Ascending aorta (tissue), 2 donors: ENCODE measurements at regions not wholly inside any gene's neighbourhood (a gene's known extent, or its start where the extent isn't known, plus 50 kb on each side); places are given as distances from the start of the nearest gene placed in this dataset.

Experiments
- DNase-seq, 2 donors: peaks; one replicate each; pipeline ENCODE4 v3.0.0-alpha.2; 2019; ENCODE audit warnings: low spot score in 2 of 2
- H3K27ac ChIP-seq, 2 donors: fragments of 200-600 bp; sonication (generic); one replicate each; pipeline ENCODE4 v1.5.1; 2016 to 2017; ENCODE audit warnings: mild to moderate bottlenecking in 1 of 2
- H3K27me3 ChIP-seq: fragments of 200-600 bp; sonication (generic); one replicate; pipeline ENCODE4 v1.5.1; 2017
- H3K36me3 ChIP-seq, 2 donors: fragments of 200-600 bp; sonication (generic); one replicate each; pipeline ENCODE4 v1.5.1; 2016
- H3K4me1 ChIP-seq, 2 donors: fragments of 200-600 bp; sonication (generic); one replicate each; pipeline ENCODE4 v1.5.1; 2016 to 2017; ENCODE audit warnings: mild to moderate bottlenecking in 1 of 2
- H3K4me3 ChIP-seq, 2 donors: fragments of 200-600 bp; sonication (generic); one replicate each; pipeline ENCODE4 v1.5.1; 2016 to 2017; ENCODE audit warnings: mild to moderate bottlenecking in 1 of 2
- H3K9me3 ChIP-seq, 2 donors: fragments of 200-600 bp; sonication (generic); one replicate each; pipeline ENCODE4 v1.5.1; 2016
- intact Hi-C: fragments of 100-400 bp; cut with DNase I; formaldehyde crosslinking; loops from one replicate; pipeline ENCODE4 v1.15.1; 2023
- TF ChIP-seq, protein P1 (sequence below), 3 experiments: fragments of 200-600 bp in 2 of 3; fragments of 450-650 bp in 1 of 3; sonication (generic) in 2 of 3; IDR thresholded peaks; one replicate each; pipeline ENCODE4 v1.5.1; 2016 to 2019; ENCODE audit warnings: antibody characterized with exemption in 3 of 3, mild to moderate bottlenecking in 1 of 3, moderate library complexity in 1 of 3

DNA sequence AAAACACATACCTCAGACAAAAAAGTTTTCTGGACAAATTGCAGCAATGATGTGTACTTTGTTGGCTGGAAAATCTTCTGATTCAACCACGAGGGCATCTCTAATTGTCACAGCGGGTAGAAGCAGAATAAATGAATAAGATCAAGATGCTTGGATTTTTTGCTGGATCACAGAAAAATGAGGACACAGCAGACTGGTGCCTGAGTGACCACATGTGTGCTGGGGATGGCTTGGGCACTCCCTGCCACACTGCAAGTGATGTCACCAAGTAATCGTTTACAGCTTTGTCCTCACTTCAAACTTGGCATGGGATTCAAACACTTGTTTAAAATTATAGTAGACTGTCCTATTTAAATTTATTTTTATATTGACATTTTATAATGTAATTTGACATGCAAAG, 557.0 kb downstream of the SPRY1 start:
- no peaks in the 10 kb centered on the region for H3K27me3 ChIP-seq
- H3K36me3 ChIP-seq: no peaks in the 10 kb centered on the region
- intact Hi-C loops: no loop called here
- H3K4me3 ChIP-seq: no peak overlapping the region
- DNase-seq: no peak
- no peaks in the 10 kb centered on the region for H3K4me1 ChIP-seq
- H3K9me3 ChIP-seq: no peaks in the 10 kb centered on the region
- H3K27ac ChIP-seq: no peak overlapping the region
- TF ChIP-seq, protein P1, sequence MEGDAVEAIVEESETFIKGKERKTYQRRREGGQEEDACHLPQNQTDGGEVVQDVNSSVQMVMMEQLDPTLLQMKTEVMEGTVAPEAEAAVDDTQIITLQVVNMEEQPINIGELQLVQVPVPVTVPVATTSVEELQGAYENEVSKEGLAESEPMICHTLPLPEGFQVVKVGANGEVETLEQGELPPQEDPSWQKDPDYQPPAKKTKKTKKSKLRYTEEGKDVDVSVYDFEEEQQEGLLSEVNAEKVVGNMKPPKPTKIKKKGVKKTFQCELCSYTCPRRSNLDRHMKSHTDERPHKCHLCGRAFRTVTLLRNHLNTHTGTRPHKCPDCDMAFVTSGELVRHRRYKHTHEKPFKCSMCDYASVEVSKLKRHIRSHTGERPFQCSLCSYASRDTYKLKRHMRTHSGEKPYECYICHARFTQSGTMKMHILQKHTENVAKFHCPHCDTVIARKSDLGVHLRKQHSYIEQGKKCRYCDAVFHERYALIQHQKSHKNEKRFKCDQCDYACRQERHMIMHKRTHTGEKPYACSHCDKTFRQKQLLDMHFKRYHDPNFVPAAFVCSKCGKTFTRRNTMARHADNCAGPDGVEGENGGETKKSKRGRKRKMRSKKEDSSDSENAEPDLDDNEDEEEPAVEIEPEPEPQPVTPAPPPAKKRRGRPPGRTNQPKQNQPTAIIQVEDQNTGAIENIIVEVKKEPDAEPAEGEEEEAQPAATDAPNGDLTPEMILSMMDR (IDR thresholded peaks at IDR 0.05): no peak

DNA sequence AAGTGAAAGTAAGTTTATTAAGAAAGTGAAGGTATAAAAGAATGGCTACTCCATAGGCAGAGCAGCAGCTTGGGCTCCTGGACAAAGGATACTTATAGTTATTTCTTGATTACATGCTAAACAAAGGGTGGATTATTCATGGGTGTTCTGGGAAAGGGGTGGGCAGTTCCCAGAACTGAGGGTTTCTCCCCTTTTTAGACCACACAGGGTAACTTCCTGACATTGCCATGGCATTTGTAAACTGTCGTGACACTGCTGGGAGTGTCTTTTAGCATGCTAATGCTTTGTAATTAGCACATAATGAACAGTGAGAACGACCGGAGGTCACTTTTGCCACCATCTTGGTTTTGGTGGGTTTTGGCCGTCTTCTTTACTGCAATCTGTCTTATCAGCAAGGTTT, 557.6 kb downstream of the SPRY1 start:
- no peak for DNase-seq
- TF ChIP-seq, protein P1 (IDR thresholded peaks at IDR 0.05): no peak
- no peaks in the 10 kb centered on the region for H3K4me1 ChIP-seq
- no peak overlapping the region for H3K27ac ChIP-seq
- no peaks in the 10 kb centered on the region for H3K27me3 ChIP-seq
- no peaks in the 10 kb centered on the region for H3K9me3 ChIP-seq
- intact Hi-C loops: no loop called here
- H3K4me3 ChIP-seq: no peak overlapping the region
- H3K36me3 ChIP-seq: no peaks in the 10 kb centered on the region

DNA sequence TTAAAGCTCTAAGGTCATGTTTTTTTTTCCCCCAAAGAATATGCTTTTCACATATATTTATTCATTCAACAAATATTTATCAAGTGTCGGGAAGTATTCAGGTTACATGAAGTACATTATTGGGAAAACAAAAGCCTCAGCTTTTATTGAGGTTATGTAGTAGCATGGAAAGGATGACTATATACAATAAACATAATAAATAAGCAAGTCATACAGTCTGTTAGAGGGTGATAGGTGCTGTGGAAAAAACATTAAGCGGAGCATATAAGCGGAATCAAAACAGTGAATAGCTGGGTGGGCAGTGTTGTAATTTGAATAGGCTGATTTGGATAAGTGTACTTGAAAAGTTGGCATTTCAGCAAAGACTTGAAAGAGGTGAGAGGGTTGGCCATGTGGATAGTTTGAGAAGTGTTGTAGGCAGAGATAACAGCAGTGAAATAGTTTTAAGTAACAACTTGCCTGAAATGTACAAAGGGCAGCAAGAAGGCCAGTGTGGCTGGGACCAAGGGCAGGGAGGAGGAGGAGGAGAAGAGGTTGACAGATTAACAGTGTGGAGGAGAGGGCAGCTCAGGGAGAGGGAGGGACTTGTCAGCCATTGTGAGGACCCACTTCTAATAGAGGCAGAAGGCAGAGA, 558.7 kb downstream of the SPRY1 start:
- TF ChIP-seq, protein P1 (IDR thresholded peaks at IDR 0.05): no peak

DNA sequence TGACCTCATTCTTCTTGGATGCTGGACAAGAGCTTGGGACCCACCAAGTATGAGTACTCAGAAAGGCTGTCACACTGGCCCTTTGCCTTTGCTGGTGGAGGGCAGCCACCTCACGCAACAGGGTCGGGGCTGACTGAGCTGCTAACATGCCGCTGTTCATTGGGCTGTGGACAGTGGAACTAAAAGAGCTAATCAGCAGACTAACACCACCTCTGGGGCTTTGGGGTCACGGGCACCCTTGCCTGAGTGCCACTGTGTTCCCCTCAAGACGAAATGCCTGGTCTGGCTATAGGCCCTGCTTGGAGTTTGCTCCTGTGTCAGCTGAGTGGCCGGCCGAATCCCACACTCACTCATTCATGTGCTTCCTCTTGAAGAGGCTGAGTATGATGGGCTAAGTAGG, 559.6 kb downstream of the SPRY1 start:
- no peak for DNase-seq
- Histone ChIP-seq H3K4me3 (no peak overlapping the region), H3K36me3 (no peaks in the 10 kb centered on the region), H3K27me3 (no peaks in the 10 kb centered on the region), H3K9me3 (no peaks in the 10 kb centered on the region), H3K27ac (no peak overlapping the region), H3K4me1 (no peaks in the 10 kb centered on the region)
- intact Hi-C loops: no loop called here
- TF ChIP-seq, protein P1 (IDR thresholded peaks at IDR 0.05): no peak

More for the DNA sequence above, 558.7 kb downstream of the SPRY1 start:
- Histone ChIP-seq H3K9me3 (no peaks in the 10 kb centered on the region), H3K27me3 (no peaks in the 10 kb centered on the region), H3K36me3 (no peaks in the 10 kb centered on the region), H3K4me1 (no peaks in the 10 kb centered on the region), H3K27ac (no peak overlapping the region), H3K4me3 (no peak overlapping the region)
- DNase-seq: no peak
- intact Hi-C loops: no loop called here

DNA sequence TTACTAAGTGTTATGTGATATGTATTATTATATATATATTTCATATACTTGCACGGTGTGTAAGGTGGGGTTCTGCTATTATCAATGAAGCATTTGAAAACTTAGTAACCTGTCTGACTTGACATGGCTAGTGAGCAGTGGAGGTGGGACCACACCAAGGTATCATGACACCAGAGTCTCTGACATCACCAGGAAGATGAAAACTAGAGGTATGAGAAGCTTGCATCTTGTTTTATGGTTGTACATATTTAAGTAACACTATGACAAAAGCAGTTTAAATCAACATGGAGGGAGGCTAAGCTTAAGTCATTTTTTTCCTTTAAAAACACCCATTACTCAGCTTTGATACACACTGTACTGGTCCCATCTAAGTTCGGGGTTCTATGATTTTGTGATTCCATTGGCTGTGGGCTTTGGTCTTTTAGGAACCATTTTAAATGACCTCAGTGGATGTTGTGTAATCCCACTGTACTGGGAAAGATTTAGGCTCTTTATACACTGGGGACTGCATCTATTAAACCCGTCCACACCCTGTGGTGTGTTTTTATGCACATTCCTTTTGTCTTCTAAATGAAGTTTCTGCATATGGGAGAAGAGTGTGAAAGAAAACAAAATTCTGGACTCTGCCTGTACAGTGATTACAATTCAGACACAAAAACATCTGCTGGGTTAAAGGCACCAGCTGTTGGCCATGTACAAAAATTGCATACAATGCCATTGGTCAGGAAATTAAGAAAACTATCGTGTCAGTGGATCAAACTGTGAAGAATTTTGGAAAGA, 570.6 kb downstream of the SPRY1 start:
- Histone ChIP-seq H3K27ac (no peak overlapping the region), H3K4me1 (no peaks in the 10 kb centered on the region), H3K4me3 (no peak overlapping the region), H3K27me3 (no peaks in the 10 kb centered on the region), H3K36me3 (no peaks in the 10 kb centered on the region), H3K9me3 (no peaks in the 10 kb centered on the region)
- TF ChIP-seq, protein P1 (IDR thresholded peaks at IDR 0.05): no peak
- DNase-seq: no peak
- intact Hi-C loops: no loop called here
